GM18511 (cell line): ENCODE measurements at regions not wholly inside any gene's neighbourhood (a gene's known extent, or its start where the extent isn't known, plus 50 kb on each side); places are given as distances from the start of the nearest gene placed in this dataset.
A peak's percentile ranks its signal among the peaks of the same experiment; 100 is the strongest.

Source experiments
- ATAC-seq: cut with Tn5 transposase; IDR thresholded peaks from one replicate; pipeline ENCODE4 v1.9.1; 2021; ENCODE audit warnings: mild to moderate bottlenecking, moderate library complexity; ENCODE audit not compliant: unreplicated experiment

DNA sequence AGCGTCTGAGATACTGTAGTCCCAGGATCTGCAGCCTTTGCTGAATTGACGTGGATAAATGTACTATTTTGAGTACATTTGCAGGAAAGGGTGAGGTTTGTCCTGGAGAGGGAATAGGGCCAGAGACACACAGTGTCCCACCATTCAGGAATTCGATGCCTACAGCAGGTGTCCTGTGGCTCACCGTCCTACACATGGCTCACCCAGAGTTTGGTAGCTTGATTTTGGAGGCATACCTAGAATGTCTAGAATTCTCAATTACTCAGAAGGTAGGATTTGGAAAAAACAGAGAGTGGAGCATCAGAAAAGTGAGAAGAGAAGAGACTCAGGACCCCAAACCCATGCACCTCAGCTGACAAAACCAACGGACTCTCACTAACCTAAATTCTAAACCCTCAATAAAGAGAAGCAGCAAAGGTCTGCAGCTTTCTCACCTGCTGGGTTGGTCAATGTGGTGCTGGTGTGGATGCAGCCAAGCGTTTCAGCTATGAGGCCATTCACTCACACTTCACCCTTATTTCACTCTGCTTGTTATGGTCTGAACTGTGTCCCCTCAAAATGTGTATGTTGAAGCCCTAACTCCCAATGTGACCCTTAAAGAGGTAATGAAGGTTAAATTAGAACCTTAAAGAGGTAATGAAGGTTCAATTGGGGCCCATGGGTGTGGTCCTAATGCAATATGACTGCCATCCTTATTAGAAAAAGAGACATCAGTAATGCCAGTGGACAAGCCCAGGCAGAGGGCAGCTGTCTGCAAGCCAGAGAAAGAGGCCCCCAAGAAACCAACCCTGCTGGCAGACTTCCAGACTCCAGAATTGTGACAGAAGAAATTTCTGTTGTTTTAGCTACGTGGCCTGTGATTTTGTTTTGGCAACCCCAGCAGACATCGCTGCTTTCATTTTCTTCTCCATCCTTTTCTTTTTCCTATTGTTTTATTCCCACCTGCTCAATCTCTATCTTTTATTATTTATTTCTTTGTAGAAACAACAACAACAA, 187.8 kb downstream of the SNX19 start:
- ATAC-seq = no peak

DNA sequence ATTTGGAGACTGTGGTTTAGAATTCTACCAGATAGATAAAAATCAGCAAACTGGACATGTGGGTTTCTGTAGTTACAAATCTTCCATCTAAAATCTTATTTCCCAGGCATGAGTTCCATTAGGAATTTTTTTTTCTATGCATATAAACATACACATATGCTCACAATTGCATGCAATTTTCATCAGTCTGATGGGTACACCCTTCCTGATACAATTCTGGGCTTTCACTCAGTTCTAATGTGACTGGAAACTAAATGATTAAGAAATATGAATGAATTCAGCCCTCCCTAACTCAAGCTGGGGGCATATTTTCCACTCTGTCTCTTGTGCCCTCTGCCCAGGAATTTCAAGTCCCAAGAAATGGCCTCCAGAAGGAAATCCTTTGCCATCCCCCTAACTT, 187.1 kb downstream of the SNX19 start:
- ATAC-seq = no peak

DNA sequence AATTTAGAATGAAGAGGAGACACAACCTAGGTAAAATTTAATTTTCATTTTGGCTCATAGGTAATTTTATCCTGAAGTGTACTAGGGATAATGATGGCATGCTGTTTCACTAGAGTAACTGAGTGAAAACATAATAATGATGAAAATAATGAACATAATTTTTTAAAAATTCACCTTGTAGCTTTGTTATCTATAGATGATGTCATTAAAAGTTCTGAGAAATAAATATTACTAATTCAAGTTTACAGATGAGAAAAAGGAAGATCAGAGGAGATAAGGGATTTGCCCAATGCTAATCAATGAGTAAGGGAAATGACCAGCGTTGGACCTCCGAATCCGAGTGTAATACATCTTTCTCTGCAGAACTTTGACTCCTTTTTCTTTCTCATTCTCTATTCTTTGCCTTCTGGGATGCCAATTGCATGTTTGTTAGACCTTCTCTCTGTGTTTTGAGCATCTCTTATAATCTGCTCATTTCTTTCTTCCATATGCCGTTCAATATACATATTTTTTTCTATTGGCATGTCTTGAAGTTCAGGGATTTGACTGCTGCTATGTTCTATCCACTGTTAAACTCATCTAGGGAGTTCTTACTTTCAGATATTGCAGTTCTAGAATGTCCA, 186.5 kb downstream of the SNX19 start:
- ATAC-seq = no peak

DNA sequence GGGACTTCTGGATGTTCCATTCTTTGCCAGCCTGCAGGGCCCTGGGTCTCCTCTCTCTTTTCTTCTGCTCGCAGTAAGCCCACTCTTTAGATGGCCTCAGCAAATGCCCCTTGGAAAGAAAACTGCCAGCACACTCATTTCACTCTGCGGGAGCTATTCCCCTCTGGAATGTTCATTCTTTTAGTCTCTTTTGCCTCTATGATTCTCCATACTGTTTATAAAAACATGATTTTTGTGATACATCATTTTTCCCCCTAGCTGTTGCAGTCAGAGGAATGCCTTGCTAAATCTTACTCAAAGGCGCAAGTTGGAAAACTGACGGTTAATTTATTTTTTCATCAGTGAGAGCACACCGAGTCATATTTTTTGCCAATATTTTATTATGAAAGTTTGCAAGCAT, 184.9 kb downstream of the SNX19 start:
- ATAC-seq = no peak

DNA sequence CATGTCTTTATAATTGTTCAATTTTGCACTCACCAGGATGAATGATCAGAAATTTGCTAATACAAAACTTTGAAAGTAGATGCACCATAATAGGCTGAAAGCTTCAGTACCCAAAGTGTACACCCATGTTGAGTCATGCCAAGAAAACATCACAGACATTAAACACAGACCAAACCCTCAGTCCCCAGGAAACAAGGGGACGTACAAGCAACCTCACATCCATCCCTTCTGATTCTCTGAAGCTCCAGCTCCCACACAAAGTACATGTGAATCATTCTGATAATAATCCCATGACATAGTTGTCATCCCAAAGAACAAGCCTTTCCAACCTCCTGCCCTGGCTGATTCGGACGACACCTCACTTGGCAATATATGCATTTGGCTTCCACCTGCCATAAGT, 183.8 kb downstream of the SNX19 start:
- ATAC-seq = no peak

DNA sequence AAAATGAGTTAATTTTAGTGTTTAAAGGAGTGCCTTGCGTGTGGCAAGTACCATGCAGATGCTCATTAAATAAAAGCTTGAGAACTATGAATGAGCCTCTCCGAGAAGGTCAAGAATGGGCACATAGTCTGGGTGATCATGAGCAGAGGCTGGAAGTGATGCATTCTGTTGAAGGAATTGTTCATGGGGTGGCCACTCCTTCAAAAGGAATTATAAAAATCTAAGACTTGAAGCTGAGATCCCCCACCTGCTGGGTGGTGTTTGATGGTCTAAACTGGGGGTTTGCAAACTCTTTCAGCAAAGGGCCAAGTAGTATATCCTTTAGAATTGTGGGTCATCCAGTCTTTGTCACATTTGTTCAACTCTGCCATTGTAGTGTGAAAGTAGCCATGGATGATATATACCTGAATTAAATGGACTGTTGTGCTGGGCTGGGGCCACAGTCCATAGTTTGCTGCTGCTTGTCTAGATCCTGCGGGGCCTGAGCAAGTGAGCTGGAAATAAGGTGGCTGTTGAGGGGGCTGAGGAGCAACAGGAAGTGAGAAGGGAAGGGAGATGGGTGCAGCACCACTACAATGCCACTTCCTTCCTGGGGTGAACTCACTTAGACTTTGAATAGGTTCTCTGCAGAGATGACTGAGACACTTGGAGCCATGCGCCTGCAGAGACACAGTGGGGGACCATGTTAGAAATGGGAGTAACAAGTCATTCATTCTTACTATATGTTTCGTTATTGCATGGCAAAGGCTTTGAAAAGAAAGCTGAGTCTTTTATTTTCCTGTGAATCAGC, 179.0 kb downstream of the SNX19 start:
- ATAC-seq = no peak

DNA sequence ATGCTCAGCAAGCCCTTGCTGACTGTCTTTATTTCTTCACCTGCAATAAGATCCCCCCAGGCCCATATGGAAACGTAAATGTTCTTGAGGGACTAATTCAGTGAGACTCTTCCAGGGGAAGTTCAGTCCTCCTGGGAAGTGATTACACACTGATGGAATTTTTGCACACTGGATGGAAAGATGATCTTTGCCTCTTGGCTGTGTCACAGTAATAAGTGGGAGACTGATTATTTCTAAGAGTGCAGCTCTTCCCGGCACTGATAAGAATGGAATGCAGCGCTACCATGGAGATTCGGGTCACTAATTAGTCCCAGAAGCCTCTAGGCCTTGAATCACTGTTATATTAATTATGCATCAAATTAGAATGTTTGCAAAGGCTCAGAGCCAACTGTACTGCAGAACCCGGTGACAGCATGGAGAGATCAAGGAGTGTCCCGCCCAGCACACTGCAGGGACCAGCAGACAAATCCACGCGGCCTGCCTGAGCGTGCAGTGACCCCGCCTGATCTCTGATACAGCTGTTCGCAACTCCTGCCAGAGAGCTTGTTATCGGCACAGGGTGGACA, 178.3 kb downstream of the SNX19 start:
- ATAC-seq = no peak

DNA sequence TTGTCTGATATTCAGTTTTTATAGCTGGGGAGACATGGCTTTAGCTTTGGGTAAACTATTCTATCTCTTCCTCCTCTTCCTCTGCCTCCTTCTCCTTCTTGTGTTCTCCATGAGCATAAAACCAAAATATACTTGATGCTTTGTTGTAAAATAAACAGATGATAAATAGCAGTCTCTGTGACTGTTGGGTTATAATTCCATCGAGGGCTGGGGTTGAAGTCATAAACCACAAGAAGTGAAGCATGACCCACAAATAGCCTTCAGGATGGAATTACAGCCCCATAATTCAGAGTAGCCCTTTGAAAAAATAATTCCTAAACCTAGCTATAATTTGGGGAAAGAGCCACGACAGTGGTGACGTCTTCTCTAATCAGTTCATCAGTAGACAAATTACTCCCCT, 177.7 kb downstream of the SNX19 start:
- ATAC-seq = no peak

DNA sequence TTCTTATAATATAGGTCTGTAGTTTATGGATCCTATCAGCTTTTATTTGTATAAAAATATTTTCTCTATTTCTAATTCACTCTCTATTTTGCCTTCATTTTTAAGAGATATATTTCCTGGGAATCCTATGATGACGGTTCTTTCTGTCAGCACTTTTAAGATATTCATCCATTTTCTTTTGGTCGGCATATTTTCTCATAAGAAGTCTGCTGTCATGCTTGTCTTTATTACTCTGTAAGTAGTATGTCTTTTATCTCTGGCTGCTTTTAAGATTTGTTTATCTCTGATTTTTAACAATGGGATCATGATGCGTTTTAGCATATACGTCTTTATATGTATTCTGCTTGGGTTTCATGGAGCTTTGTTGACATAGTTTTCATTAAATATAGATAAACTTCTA, 175.5 kb downstream of the SNX19 start:
- no peak for ATAC-seq

DNA sequence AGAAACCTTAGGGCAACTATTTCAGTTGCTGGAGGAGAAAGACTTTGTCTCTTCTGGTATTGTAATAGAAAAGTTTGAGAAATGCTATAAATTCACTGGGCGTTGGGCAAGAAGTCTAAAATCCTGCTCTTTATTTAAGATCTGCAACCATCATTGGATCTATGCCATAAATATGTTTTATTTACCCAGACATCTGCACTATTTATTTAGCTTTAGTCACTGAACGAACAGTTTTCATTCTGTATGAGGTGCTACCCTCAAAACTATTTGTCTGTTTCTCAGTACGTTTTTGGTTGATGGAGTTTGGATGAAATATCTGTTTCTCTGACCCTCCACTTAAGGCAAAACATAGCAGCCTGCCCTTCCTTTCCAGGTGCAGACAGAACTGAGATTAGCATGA, 171.5 kb downstream of the SNX19 start:
- no peak for ATAC-seq

DNA sequence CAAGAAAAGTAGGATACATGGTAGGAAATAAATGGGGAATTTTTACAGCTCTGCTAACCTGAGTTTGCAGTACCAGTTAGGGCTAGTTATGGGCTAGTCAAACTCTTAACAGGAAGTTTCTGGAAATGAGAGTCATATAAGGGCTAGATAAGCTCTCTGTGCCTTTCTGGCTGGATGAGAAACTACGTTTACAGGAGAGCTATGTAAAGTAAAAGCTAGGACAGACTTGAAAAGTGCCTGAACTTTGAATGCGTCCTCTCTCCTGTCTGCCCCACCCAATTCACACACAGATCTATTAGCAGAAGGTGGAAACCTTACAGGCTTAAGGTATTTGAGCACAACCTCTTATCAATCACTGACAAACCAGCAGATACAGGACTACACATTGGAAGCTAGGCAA, 167.1 kb downstream of the SNX19 start:
- no peak for ATAC-seq

DNA sequence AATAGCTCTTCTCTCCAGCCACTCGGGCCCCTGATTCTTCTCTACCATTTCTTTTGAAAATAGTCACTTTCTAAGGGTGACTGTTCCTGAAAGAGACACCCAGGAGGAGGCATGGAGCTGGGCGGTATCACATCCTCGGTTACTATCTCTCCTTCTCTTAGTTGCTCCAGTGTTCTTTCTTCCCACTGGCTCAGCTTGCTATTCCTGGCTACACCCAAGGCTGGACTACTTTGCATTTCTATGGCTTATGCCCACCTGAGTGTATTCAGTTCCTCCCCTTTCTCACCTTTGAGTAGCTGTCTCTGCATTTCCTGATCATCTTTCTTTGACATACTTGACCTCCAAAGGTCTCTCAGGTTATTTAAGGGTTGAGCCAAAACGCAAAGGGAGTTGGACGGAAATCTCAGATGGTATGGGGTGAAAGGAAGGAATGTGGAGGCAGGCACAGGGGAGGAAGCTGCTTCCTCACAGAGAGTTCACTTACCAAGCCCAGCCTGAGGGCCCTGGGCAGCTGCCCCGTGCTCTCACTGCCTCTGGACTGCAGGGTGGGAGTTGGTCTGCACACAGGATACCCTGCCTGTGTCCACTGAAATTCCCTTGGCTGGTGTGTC, 155.7 kb downstream of the SNX19 start:
- ATAC-seq = no peak

DNA sequence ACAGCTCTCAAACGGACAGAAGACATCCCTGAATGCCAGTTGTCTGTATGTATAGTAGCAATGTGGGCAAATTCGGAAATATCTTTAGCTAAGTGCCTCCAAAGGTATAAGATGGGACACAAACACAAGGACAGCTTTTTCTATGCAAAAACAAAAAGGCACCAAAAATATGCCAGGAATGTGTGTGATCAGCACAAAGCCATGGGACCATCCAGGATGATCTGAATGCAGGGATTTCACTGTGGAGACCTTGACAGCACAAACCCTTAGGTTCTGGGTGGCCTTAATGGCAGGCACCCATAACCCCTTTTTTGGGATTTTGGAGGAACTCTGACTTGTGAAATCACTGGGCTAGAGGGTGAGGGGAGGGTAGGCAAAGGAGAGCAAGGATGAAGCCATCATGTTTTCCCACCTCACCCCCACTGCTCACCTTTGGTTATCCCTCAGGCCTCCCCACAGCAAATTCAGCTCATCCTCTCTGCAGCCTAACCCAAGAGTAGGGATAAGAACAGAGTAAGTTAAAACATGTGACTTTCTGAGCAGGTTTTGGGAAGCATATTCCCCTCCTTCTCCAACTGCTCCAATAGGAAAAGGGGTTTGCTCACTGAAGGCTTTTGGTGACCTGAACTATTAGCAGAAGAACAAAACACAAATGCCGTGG, 154.6 kb downstream of the SNX19 start:
- ATAC-seq = no peak

DNA sequence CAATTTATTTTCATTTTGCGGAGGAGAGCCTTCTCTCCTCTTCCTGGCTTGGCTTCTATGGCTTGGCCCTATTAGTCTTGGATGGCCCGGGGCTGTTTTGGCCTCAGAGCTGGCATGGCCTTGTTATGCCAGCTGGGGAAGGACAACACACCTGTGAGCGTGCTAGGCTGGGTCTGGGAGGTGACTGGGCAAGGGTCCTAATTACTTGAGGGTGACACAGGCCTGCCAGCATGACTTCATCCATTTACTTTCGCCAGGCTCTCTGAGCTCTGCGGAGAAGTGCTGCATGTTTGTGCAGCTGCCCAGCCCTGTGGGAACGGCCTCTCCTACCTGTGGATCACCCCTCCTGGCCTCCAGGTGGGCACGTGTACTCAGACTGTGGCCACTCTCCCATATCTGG, 153.6 kb downstream of the SNX19 start:
- ATAC-seq = no peak

DNA sequence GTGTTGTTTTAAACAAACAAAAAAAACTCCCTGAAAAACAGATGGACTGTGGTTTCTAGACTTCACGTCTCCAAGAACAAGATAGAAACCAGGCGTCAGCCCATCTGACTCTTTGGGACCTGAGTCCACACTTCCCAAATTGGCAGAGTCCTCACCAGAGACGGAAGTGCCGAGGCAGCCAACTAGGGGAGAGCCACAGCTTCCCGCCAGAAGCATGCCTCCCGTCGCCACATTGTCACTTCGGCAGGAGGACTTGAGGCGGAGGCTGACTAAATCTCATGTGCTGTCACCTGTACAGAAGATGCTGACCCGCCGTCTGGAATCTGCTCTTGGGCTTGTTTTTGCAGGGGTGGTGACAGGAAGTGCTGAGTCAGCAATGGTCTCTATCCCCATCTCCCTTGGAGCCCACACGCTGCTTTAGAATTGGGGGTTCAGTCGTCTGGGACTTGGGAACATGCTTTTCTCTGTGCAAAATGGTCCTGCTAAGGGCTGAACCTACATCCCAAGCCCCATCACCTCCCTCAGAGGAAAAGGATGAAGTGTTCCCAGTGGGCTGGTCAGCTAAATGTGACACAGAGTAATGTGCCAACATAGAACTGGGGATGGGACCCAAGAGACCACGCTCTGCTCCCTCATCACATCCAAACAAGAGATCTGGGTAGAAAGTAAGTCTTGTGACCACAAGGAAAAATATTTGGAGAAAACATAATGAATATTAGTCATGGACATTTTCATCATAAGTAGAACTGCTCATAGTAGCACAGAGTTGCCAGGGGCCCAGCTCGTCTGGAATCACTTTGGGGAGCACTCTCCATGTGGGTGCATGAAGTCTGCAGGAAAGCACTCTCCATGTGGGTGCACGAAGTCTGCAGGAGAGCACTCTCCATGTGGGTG, 152.9 kb downstream of the SNX19 start:
- no peak for ATAC-seq

DNA sequence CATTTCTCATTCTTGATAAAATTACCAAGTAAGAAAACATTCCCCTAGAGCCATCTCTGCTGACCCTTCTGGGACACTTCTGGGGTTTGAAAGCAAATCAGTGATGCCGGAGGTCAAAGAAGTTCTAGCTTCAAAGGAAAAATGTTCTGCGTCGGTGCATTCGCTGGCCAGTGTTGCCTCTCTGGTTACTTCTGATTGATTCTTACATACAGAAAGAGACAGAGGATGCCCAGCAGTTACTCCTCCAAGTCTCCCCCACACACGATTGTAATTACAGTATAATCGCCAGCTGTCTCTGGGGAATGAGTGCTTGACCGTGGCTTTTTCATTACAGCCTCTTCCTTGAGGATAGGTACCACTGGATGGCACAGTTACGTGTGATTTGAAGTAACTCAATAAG, 150.9 kb downstream of the SNX19 start:
- ATAC-seq = no peak

DNA sequence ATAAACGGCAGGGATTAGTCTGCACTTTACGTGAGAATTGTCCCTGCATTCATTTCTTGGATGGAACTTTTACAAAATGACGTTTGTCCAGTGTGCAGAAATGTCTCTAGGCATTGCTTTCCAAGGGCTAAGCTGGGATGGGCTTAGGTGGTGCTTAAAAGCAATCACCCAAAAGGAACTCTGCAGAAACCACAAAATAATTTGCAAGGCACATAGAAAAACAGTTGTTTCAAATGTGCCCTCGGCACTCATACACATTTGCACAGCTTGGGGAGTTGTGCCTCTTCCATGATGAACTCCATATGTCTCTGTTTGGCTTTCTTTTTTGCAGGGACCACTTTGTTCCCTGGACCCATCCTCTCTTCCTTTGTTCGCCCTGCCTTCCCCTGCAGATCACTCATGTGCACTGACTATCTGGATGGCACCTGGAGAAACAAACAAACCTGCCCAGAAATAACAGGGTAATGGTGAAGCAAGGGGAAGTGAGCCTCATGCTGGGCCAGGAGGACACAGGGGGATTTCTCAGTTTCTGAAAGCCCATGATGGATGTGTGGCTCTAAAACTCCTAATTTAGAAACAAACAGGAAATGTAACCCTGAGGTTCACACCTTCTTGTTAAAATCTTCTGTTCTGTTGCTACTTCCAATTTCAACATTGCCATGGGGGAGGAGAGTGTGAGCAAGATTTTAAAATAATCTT, 150.2 kb downstream of the SNX19 start:
- ATAC-seq = peak; percentile 91

DNA sequence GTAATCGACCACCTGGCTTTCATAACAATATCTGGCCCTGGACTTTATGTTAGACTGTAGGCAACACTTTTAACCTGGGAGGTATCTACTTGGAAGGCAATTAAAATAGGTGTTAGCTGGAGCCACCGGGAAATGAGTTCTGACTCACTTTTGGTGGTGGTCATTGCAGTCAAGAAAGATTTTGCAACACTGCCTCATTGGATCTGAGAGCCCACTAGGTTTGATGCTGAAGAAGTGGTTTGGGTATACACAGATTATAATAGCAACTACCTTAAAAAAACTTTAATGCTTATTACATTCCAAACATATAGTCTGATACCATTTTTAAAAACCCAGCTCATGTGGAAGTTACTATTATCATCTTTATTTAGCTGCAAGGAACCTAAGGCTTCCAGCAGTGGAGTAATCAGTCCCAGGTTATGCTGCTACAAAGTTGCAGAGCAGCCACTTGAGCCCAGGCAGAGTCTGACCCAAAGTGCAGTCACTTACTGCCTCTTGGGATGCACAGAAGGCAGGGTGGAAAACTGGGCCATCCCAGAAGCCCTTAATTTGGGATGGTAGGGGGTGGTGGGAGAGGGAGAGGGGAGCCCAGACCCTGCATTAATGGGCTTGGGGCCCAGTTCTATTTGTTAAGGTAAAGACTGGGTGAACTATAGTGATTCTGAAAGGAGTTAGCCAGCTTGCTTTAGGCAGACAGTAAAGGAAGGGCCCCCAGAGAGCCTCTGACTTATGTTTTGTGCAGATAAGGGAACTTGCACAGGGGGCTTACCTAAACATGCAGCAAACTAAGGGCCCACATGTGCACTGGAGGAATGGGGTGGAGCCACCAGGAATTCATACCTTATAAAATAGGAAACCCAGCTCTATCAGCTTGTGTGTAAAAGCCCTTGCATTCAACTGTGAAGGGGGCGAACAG, 149.4 kb downstream of the SNX19 start:
- ATAC-seq = peak; percentile 24
